ENCODE measurements at regions not wholly inside any gene's neighbourhood (a gene's known extent, or its start where the extent isn't known, plus 50 kb on each side); places are given as distances from the start of the nearest gene placed in this dataset.

- no peak overlapping the region for H3K4me3 Mint-ChIP-seq
- ChIA-PET POLR2A (no interaction called here), CTCF (interaction anchor here (0.6 kb wide), 1 partner anchor 1348 kb away, joined by 3 read pairs; no protein-coding TSS in a partner anchor)
- DNase-seq (no peak), ATAC-seq (ENCODE audit: poor library complexity) (no peak)
- Histone ChIP-seq H3K4me1 (ENCODE audit: insufficient read depth, low read length) (no peaks in the 10 kb centered on the region), H3K4me3 (ENCODE audit: low read length) (no peak overlapping the region), H3K36me3 (ENCODE audit: insufficient read depth, low read length) (no peaks in the 10 kb centered on the region), H3K27me3 (ENCODE audit: control insufficient read depth in 1 of 2, insufficient read depth in 2 of 2, low read length in 2 of 2) (no peaks in the 10 kb centered on the region), H3K9me3 (ENCODE audit: control insufficient read depth in 1 of 2, insufficient read depth in 1 of 2, low read length in 2 of 2) (peaks cover 5 to 20% of the 10 kb centered on the region in 2 experiments), H3K27ac (ENCODE audit: low read depth in 1 of 2, low read length in 2 of 2) (no peak overlapping the region)
- peaks cover 11% of the 10 kb centered on the region for H3K9me3 Mint-ChIP-seq
- H3K36me3 Mint-ChIP-seq (ENCODE audit: low read depth), result no peaks in the 10 kb centered on the region
- TF ChIP-seq, protein P1, sequence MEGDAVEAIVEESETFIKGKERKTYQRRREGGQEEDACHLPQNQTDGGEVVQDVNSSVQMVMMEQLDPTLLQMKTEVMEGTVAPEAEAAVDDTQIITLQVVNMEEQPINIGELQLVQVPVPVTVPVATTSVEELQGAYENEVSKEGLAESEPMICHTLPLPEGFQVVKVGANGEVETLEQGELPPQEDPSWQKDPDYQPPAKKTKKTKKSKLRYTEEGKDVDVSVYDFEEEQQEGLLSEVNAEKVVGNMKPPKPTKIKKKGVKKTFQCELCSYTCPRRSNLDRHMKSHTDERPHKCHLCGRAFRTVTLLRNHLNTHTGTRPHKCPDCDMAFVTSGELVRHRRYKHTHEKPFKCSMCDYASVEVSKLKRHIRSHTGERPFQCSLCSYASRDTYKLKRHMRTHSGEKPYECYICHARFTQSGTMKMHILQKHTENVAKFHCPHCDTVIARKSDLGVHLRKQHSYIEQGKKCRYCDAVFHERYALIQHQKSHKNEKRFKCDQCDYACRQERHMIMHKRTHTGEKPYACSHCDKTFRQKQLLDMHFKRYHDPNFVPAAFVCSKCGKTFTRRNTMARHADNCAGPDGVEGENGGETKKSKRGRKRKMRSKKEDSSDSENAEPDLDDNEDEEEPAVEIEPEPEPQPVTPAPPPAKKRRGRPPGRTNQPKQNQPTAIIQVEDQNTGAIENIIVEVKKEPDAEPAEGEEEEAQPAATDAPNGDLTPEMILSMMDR (IDR thresholded peaks at IDR 0.05), result no peak
- no peak overlapping the region for H3K27ac Mint-ChIP-seq
- no peaks in the 10 kb centered on the region for H3K27me3 Mint-ChIP-seq
- H3K4me1 Mint-ChIP-seq (ENCODE audit: low read depth), result no peaks in the 10 kb centered on the region
- intact Hi-C loops (cut with DNase I, micrococcal nuclease), result no loop called here
These were observed 238.6 kb downstream of the NKX6-1 start for GRCh38 chr4:84260495-84260894.

DNA sequence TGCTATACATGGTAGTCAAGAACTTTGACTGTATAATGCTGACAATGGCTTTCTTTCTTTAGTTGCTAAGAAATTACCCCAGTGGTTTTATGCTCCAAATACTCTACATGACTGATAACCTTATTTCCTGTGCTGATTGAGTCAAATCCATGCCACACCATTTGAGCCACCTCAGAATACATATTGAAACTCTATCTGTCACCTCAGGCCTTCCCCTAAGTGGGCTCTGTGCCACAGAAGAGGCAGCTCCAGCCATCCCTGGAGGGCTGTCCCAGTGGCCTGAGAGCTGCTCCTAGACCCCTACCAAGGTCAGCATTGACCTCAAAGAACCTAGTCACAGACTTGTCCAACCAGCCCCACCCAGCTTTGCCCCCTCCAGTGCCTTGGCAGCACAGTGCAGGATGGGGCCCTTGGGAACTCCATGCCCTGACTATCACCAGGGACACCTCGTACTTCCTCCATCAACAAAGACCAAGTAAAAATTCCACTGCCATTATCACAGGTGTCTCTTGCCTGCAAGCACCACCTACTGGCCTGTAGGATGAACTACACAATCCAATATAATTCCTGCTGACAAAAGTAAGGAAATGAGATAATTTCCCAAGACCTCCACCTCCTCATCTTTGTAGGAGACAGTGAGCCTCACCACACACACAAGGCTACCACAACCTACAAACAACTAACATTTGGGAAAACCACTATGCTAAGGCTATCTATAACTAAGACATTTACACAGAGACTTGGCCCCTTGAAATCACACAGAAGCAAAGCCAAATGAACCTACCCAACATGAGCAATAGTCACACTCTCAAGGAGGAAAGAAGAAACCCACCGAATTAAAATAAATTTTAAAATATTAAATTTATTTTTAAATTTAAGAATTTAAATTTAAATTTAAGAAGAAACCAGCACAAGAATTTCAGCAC is 239.9 kb downstream of the NKX6-1 start:
- no peaks in the 10 kb centered on the region for H3K4me1 ChIP-seq (ENCODE audit: insufficient read depth, low read length)
- no peak overlapping the region for H3K27ac ChIP-seq (ENCODE audit: low read depth in 1 of 2, low read length in 2 of 2)
- H3K27ac Mint-ChIP-seq, result no peak overlapping the region
- no peak overlapping the region for H3K4me3 Mint-ChIP-seq
- TF ChIP-seq, protein P1 (IDR thresholded peaks at IDR 0.05), result no peak
- no peak for DNase-seq
- ChIA-PET CTCF (no interaction called here), POLR2A (no interaction called here)
- peaks cover 11% of the 10 kb centered on the region for H3K9me3 Mint-ChIP-seq
- H3K4me1 Mint-ChIP-seq (ENCODE audit: low read depth), result no peaks in the 10 kb centered on the region
- no peaks in the 10 kb centered on the region for H3K27me3 Mint-ChIP-seq
- H3K4me3 ChIP-seq (ENCODE audit: low read length), result no peak overlapping the region
- peaks cover 5 to 20% of the 10 kb centered on the region in 2 experiments for H3K9me3 ChIP-seq (ENCODE audit: control insufficient read depth in 1 of 2, insufficient read depth in 1 of 2, low read length in 2 of 2)
- H3K27me3 ChIP-seq (ENCODE audit: control insufficient read depth in 1 of 2, insufficient read depth in 2 of 2, low read length in 2 of 2), result no peaks in the 10 kb centered on the region
- no peaks in the 10 kb centered on the region for H3K36me3 Mint-ChIP-seq (ENCODE audit: low read depth)
- intact Hi-C loops (cut with DNase I, micrococcal nuclease), result no loop called here
- ATAC-seq (ENCODE audit: poor library complexity), result no peak
- no peaks in the 10 kb centered on the region for H3K36me3 ChIP-seq (ENCODE audit: insufficient read depth, low read length)

DNA sequence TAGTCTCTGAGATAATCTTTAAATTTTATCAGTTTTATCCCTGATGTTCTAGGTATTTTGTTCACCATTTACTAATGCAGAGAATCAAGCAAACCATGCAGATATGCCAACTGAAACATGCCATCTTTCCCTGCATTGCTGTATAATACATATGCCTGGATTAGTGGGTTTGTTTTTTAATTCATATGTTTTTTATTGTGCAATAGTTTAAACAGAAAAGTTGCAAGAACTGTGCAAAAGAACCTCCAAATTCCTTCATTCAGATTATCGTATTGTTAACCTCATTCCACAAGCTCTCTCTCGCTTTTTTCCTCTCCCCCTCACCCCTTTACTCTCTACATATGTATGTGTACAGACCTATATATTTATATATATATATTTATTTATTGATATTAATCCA is 244.6 kb downstream of the NKX6-1 start:
- no peak overlapping the region for H3K4me3 Mint-ChIP-seq
- TF ChIP-seq, protein P1 (IDR thresholded peaks at IDR 0.05), result no peak
- Histone ChIP-seq H3K9me3 (ENCODE audit: control insufficient read depth in 1 of 2, insufficient read depth in 1 of 2, low read length in 2 of 2) (peaks cover 5 to 9% of the 10 kb centered on the region in 2 experiments), H3K4me3 (ENCODE audit: low read length) (no peak overlapping the region), H3K4me1 (ENCODE audit: insufficient read depth, low read length) (no peaks in the 10 kb centered on the region), H3K27ac (ENCODE audit: low read depth in 1 of 2, low read length in 2 of 2) (no peak overlapping the region), H3K36me3 (ENCODE audit: insufficient read depth, low read length) (no peaks in the 10 kb centered on the region), H3K27me3 (ENCODE audit: control insufficient read depth in 1 of 2, insufficient read depth in 2 of 2, low read length in 2 of 2) (no peaks in the 10 kb centered on the region)
- H3K27me3 Mint-ChIP-seq, result no peaks in the 10 kb centered on the region
- H3K36me3 Mint-ChIP-seq (ENCODE audit: low read depth), result no peaks in the 10 kb centered on the region
- POLR2A ChIA-PET, result no interaction called here
- H3K9me3 Mint-ChIP-seq, result peaks cover 4% of the 10 kb centered on the region
- CTCF ChIA-PET, result no interaction called here
- no peak overlapping the region for H3K27ac Mint-ChIP-seq
- intact Hi-C loops (cut with DNase I, micrococcal nuclease), result no loop called here
- DNase-seq (no peak), ATAC-seq (ENCODE audit: poor library complexity) (no peak)
- H3K4me1 Mint-ChIP-seq (ENCODE audit: low read depth), result no peaks in the 10 kb centered on the region
